ENCODE measurements at regions not wholly inside any gene's neighbourhood (a gene's known extent, or its start where the extent isn't known, plus 50 kb on each side); places are given as distances from the start of the nearest gene placed in this dataset.

GRCh38 chr21:35962917-35963316, 97.4 kb downstream of the SETD4 start:
- TF ChIP-seq CREB5 (CRISPR knock-in tag; IDR thresholded peaks at IDR 0.05; ENCODE audit: low read depth) = no peak
- no peak for TF ChIP-seq ISL1 (CRISPR knock-in tag; IDR thresholded peaks at IDR 0.05)
- TF ChIP-seq BACH2 (CRISPR knock-in tag; IDR thresholded peaks at IDR 0.05; ENCODE audit: borderline replicate concordance) = no peak
- no peak for TF ChIP-seq RARB (CRISPR knock-in tag; IDR thresholded peaks at IDR 0.05)
- no peak for TF ChIP-seq TSHZ2 (CRISPR knock-in tag; IDR thresholded peaks at IDR 0.05)
- no peak for TF ChIP-seq PPARA (CRISPR knock-in tag; IDR thresholded peaks at IDR 0.05; ENCODE audit: borderline replicate concordance)
- TF ChIP-seq GLIS3 (CRISPR knock-in tag; IDR thresholded peaks at IDR 0.05) = no peak
- no peak for TF ChIP-seq ZNF70 (CRISPR knock-in tag; IDR thresholded peaks at IDR 0.05)
- no peak for TF ChIP-seq ZFP30 (CRISPR knock-in tag; IDR thresholded peaks at IDR 0.05)
- no peak for TF ChIP-seq TCF4 (CRISPR knock-in tag; IDR thresholded peaks at IDR 0.05; ENCODE audit: borderline replicate concordance)
- TF ChIP-seq POU6F1 (CRISPR knock-in tag; IDR thresholded peaks at IDR 0.05; ENCODE audit: borderline replicate concordance, low read depth) = no peak
- TF ChIP-seq ESRRG (CRISPR knock-in tag; IDR thresholded peaks at IDR 0.05) = no peak
- no peak for TF ChIP-seq ZC3H10 (CRISPR knock-in tag; IDR thresholded peaks at IDR 0.05)
- no peak for TF ChIP-seq OSR1 (CRISPR knock-in tag; IDR thresholded peaks at IDR 0.05)
- no peak for TF ChIP-seq ARNTL (CRISPR knock-in tag; IDR thresholded peaks at IDR 0.05; ENCODE audit: borderline replicate concordance, low read depth)
- no peak for TF ChIP-seq CSDC2 (CRISPR knock-in tag; IDR thresholded peaks at IDR 0.05)
- ATAC-seq = no peak

GRCh38 chr21:35954066-35954465, 106.3 kb downstream of the SETD4 start:
- no peak for ATAC-seq

More at GRCh38 chr21:35954066-35954465, 106.3 kb downstream of the SETD4 start:
- TF ChIP-seq ZNF8 (CRISPR knock-in tag; IDR thresholded peaks at IDR 0.05) (no peak), ESRRG (CRISPR knock-in tag; IDR thresholded peaks at IDR 0.05) (no peak), TCF4 (CRISPR knock-in tag; IDR thresholded peaks at IDR 0.05; ENCODE audit: borderline replicate concordance) (no peak), ZNF565 (CRISPR knock-in tag; conservative IDR thresholded peaks at IDR 0.05; ENCODE audit: low read depth) (no peak), OSR1 (CRISPR knock-in tag; IDR thresholded peaks at IDR 0.05) (no peak), TOX (CRISPR knock-in tag; IDR thresholded peaks at IDR 0.05; ENCODE audit: borderline replicate concordance) (no peak), PPARA (CRISPR knock-in tag; IDR thresholded peaks at IDR 0.05; ENCODE audit: borderline replicate concordance) (no peak), PATZ1 (CRISPR knock-in tag; IDR thresholded peaks at IDR 0.05; ENCODE audit: borderline replicate concordance) (no peak), TSHZ2 (CRISPR knock-in tag; IDR thresholded peaks at IDR 0.05) (no peak), RARB (CRISPR knock-in tag; IDR thresholded peaks at IDR 0.05) (no peak), ZNF70 (CRISPR knock-in tag; IDR thresholded peaks at IDR 0.05) (no peak), ZFP30 (CRISPR knock-in tag; IDR thresholded peaks at IDR 0.05) (no peak), ZC3H10 (CRISPR knock-in tag; IDR thresholded peaks at IDR 0.05) (no peak), CSDC2 (CRISPR knock-in tag; IDR thresholded peaks at IDR 0.05) (no peak), CSRNP3 (CRISPR knock-in tag; IDR thresholded peaks at IDR 0.05) (no peak), POU6F1 (CRISPR knock-in tag; IDR thresholded peaks at IDR 0.05; ENCODE audit: borderline replicate concordance, low read depth) (no peak), SNAI2 (CRISPR knock-in tag; IDR thresholded peaks at IDR 0.05) (no peak), GLIS3 (CRISPR knock-in tag; IDR thresholded peaks at IDR 0.05) (no peak)

Measured in SK-N-SH treated with all-trans-retinoic acid at 6 μM for 48 hours (cell line).